IPS-18c (cell line): ENCODE measurements at regions not wholly inside any gene's neighbourhood (a gene's known extent, or its start where the extent isn't known, plus 50 kb on each side); places are given as distances from the start of the nearest gene placed in this dataset.
A peak's percentile ranks its signal among the peaks of the same experiment; 100 is the strongest.
"Not testable (repeated sequence)": the region's sequence is repeated elsewhere in the genome, so short reads cannot be mapped to it uniquely, and the experiment has no call there.

ENCODE experiments used
- H3K4me3 ChIP-seq: 2 replicates; pipeline ENCODE4 v1.7.0; 2013; ENCODE audit warnings: low read depth, mild to moderate bottlenecking, low read length, moderate library complexity; ENCODE audit not compliant: insufficient read depth
- H3K9me3 ChIP-seq: one replicate; pipeline ENCODE4 v1.6.1; 2013; ENCODE audit warnings: mild to moderate bottlenecking, low read length, moderate library complexity; ENCODE audit not compliant: control insufficient read depth, insufficient read depth

DNA sequence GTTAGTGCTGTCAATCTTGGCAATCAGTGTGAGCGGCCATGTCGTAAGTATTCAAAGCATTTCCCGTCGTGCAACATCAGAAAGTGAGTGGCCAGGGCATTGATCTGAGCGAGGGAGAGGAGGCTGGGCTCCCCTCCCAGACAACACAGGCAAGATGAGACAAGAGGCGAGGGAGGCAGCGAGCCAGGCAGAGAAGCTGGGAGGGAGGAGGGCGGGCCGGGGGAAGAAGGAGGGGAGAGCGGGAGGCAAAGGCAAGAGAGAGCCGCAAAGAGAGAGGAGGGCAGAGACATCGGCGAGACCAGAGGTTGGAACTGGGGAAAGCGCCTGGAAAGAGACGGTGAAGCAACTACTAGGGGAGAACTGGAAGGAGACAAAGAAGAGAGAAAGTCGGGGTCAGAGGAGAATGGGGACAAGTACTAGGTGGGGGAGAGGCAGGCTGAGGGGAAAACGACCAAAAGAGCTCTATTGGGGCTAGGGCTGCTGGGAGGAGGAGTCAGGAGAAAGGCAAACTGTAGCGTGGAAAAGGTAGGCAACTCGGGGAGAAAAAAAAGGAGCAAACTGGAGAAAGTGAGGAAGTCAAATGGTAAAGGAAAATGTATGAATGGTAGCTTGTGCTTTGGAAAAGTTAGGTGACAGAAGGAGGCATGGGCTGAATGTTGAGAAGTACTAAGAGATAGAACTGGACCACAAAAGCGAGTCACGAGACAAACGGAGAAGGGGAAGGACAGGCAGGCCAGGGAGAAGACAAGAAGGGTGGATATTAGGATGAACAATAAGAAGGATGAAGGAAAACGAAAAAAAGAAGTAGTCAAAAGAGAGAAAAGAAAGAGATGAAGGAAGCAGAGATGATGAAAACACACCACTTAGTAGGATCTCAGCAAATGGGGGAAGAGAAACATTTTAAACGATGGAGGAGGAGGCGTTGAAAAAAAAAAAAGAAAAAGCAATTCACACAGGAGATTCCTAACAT is 130.5 kb upstream of the C11orf58 start:
- no peaks in the 10 kb centered on the region for H3K9me3 ChIP-seq
- H3K4me3 ChIP-seq, result peak overlapping the region; percentile 43

DNA sequence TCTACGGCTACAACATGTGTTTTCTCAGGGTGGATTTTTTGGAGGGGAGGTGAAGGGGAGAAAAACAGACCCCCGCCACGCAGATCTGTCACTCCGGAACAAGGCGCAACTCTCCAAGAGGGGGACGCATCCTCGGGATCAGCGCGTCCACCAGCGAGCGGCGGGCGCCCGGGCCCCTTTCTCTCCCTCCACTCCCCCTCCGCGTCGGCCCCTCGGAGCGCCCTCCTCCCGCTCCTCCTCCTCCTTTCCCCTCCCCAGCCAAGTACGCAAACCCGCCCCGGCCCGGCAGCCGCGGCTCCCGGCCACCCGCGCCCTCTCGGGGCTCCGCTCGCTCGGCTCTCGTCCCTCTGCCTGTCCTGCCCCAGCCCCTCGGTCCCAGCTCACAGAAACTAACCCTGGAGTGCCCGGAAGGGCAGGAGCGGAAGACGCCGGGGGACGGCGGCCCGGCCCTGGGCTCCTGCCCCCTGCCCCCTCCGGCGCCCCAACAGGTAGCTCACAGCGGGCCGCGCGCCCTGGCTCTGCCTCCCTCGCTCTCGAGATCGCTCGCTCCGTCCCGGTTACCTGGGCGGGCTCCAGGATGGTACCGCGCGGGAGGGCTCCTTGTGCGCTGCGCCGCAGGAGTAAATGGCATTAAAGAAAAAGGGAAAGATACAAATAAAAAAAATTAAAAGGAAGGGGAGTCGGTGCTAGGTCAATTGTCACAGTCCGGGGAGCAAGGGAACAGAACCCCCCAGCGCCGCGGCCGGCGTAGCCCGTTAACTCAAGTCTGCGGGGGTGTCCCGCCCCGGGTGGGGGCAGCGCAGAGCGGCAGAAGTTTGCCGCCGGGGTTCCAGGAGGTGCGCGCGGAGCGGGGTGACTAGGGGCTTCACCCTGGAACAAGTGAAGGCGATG is 131.4 kb upstream of the C11orf58 start:
- Histone ChIP-seq H3K4me3 (peak overlapping the region; percentile 43), H3K9me3 (no peaks in the 10 kb centered on the region)

DNA sequence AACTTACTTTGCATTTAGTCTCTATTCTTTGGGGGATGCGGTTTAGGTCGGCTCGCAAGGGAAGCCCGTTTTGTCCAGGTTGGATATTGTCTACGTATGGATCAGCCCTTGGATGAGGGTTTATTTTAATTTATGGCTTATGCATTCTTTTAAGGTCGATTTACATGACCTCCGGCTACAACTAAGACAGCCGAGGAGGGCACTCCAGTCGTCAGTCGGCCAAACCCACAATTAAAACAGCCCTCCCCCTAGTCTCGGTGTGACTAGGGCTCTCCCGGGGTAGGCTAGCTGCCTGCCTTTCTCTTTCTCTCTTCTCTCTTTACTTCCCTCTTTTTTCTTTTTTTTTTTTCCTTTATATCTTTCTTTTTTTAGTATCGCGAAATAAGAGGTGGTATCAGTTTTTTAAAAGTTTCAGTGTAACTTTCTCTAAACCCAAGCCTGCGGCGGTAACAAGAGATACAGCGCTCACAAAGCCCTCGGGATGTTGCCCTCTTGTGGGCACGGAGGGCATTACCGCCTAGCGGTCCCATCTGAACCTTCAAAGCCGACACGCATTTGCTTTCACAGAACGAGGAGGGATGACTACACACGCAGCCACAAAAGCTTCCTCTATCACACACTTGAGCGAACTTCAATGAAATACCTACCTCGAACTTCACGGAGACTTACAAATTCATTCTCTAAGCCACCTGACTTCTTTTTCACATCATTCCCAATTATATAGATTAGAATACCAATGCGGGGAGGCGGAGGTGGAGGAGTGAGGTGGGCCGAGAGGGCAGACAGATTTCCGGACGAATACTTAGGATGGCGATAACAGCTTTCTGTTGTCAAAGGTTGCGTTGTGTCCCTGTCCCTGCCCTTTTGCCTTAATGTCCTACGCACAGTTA is 132.3 kb upstream of the C11orf58 start:
- peak overlapping the region; percentile 51 for H3K4me3 ChIP-seq
- no peaks in the 10 kb centered on the region for H3K9me3 ChIP-seq

DNA sequence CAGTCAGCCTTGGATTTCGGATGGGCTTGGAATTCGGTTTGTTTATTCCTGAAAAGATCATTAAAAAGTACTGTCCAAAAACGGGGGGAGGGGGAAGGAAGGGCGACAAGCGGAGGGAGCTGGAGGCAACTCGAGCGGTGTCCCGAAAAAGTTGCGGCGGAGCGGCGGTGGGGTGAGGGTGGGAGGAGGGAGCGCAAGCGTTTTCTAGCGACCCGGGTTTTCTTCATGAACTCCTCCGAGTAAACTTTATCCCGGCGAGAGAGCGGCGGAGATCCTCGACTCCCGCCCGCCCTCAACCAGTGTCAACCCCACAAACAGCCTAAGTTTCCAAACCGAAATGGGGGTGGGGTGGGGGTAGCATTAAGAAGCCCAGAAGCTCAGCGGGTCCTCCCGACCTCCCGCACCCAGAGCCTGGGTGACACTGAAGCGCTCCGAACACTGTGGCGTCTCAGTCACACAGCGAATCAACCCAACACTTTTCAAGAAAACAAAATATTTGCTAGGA is 133.0 kb upstream of the C11orf58 start:
- Histone ChIP-seq H3K9me3 (no peaks in the 10 kb centered on the region), H3K4me3 (peak overlapping the region; percentile 51)

DNA sequence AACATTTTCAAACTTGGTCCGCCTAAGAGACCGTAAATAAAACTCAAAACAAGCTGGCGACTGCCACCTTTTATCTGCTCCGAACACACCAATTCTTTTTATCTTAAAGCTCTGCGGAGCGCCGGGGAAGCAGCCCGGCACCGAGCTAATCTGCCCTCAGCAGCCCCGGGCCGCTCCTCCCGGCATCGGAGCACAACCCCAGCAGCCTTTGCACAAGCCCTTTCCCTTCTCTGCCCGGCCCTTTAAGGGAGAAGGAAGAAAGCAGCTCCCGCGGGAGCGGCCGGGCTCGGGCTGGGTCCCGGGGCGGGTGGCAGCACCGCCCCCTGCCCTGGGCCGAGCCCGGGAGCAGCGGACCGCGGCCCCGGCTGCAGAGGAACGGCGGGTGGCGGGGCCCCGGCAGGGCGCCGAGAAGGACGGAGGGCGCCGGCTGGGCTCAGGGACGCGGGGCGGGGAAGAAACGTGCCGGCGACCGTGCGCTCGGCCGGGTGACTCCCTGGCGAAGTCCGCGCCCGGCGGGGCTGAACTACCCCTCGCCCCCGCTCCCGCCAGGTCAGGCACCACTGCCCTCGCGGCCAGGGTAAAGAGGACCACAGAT is 133.6 kb upstream of the C11orf58 start:
- no peaks in the 10 kb centered on the region for H3K9me3 ChIP-seq
- H3K4me3 ChIP-seq, result peak overlapping the region; percentile 51

DNA sequence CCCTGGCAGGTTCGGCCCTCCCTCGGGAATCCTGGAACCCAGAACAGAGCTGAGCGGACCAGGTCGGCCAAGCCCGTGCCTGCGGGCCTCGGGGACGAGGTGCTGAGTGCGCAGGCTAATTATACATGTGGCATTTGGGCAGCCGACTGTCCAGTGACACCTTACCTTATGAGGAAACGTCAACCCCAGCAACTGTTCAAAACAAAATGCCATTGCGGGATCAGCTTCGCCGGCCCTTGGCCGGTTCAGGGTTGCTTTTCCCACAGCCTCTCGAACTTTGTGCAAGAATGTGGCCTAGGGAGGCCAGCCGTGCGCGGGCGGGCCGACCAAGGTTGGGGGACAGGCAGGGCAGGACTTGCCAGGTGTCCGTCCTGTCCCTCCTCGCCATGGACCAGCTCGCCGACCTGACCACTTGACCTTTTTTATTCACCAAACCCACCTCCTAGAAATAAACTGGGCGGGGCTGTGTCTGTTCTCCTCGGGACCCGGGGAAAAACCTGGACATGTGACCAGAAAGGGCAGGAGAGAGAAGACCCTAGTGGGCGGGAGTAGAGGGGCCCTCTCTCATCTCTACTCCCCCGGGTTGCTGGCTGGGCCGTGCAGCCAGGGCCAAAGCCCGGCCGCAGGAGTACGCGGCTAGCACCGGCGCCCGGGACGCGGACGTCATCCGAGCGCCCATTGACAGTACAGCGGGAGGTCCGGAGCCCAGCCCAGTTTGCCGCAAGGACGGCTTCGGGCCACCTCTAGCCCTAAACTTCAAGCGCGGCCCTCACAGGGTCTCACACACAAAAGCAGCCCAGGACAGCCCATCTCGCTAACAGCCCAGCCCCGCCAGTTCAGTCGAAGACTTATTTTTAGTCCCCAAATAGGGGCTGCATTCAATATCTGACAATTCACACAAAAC is 134.3 kb upstream of the C11orf58 start:
- Histone ChIP-seq H3K9me3 (no peaks in the 10 kb centered on the region), H3K4me3 (peak overlapping the region; percentile 51)

DNA sequence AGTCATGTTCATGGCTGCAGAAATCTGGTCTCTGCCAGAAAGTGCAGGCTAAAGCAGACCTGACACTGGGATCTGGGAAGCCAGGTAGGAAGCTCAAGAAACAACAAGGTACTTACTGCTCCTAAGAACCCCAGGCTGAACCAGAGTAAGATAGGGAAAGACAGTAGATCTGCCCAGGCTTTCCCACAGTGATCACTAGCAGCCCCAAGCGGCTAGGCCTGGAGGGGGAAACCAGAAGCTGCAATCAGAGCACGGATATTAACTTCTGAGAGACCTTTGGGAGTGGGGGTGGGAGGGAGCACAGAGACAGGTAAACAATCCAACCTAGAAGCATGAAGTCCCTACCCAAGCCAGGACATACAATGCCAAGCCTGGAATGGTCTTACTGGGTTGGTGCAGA is 135.2 kb upstream of the C11orf58 start:
- H3K9me3 ChIP-seq, result no peaks in the 10 kb centered on the region
- H3K4me3 ChIP-seq, result no peak overlapping the region

DNA sequence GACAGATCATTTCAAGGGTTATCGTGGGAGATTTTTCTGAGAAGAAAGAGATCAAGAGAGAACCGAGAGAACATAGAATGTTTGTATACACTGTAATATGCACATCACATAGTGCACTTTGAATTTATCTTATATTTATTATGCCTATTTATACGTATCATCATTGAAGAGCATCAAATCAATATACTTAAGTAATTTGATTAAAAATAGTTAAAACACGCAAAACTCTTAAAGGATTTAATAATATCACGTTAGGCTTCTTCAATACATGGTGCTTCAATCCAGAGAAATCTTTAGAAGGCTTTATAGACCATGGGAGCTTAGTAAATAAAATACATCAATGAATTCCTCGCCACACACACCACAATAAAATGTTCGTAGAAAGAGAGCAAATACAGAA is 139.5 kb upstream of the C11orf58 start:
- H3K9me3 ChIP-seq, result no peaks in the 10 kb centered on the region
- H3K4me3 ChIP-seq, result no peak overlapping the region

DNA sequence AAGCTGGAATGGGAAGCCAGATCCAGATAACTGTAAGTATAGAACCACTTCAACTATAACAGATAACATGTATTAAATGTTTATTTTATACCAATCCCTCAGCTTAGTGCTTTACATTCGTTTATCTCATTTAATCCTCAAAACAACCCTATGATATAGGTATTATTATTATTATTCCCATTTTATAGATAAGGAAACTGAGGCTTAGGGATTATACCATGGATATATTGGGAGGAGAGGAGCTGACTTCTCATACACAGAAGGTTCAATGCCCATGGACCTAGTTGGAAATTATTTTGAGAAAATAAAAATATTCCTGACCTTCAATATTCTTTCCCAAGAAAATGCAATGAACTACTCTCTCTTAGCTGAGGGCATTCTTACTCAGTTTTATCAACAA is 140.4 kb upstream of the C11orf58 start:
- H3K9me3 ChIP-seq, result no peaks in the 10 kb centered on the region
- no peak overlapping the region for H3K4me3 ChIP-seq

DNA sequence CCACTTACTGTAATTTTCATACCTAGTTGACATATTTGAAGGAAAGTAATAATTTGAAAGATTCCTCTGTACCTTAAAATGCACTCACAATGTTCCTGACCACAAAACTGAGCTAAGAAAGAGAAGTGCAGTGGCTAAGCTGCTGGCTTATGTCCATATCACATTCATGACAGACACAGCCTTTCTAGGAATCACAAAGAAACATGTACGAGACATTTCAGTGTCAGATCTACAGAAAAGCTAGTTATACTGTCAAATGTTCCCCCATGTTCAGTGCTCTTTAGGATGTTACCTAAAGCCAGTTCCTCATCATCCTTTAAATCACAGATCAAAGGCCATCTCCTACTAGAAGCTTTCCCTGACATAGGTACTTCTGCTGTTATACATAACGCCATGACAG is 142.2 kb upstream of the C11orf58 start:
- Histone ChIP-seq H3K9me3 (no peaks in the 10 kb centered on the region), H3K4me3 (no peak overlapping the region)

DNA sequence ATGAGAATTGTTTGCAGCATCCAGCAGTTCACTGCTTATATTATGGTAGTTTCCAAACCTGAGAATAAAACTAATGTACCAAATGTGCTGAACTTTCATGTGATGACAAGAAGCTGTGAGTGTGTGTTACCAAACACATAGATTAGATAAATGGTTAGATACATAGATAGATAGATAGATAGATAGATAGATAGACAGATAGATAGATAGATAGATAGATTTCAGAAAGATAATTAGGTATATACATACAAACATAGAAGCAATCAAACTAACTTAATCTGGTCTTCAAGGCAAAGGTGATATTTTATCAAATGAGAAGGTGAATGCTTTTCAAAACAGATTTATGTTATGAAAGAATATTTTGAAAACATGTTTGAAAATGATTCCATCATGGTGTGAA is 147.3 kb upstream of the C11orf58 start:
- Histone ChIP-seq H3K9me3 (no peaks in the 10 kb centered on the region), H3K4me3 (no peak overlapping the region)

DNA sequence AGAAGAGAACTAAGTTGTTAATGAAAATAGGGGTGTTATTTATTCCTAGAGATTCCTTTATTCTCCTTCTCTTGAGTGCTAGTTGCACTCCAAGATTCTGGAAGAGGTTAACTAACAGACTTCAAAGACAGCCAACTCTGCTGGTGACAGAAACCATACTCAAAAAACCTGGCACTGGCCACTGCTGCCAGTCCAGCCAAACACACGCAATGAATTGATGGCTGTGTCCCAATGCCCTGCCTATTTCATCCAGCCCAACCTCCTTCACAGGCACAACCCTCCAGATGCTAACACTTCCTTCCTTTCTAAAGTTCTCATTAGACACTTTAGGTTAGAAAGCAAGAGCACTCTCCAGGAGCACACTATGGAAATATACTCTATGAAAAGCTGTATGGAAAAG is 150.8 kb upstream of the C11orf58 start:
- H3K9me3 ChIP-seq, result no peaks in the 10 kb centered on the region

DNA sequence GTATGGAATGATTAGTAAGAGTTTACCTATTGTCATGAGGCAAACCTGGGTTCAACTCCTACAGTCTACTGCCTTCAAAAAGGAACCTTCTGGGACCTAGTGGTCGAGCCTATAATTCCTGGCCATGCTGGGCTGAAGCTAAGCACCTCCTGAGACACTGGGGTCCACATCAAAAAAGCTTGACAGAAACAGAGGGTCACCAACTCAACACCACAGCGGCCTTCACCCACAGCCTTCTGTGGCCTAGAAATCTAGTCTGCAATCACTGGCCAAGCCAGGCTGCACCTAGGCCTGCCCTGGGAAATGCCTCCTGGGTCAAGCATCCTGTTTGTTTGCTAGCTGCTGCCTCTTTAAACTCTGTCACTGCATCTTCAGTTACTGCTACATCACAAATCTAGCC is 153.9 kb upstream of the C11orf58 start:
- Histone ChIP-seq H3K9me3 (no peaks in the 10 kb centered on the region), H3K4me3 (no peak overlapping the region)

More for the DNA sequence above, 150.8 kb upstream of the C11orf58 start:
- no peak overlapping the region for H3K4me3 ChIP-seq

DNA sequence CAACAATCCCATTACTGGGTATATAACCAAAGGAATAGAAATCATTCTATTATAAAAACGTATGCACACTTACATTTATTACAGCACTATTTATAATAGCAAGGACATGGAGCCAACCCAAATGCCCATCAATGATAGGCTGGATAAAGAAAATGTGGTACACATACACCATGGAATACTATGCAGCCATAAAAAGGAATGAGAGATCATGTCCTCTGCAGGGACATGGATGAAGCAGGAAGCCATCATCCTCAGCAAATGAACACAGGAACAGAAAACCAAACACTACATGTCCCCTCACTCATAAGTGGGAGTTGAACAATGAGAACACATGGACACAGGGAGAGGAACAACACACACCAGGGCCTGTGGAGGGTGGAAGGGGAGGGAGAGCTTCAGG is 157.4 kb upstream of the C11orf58 start:
- H3K4me3 ChIP-seq, H3K9me3 ChIP-seq: not testable (repeated sequence)

DNA sequence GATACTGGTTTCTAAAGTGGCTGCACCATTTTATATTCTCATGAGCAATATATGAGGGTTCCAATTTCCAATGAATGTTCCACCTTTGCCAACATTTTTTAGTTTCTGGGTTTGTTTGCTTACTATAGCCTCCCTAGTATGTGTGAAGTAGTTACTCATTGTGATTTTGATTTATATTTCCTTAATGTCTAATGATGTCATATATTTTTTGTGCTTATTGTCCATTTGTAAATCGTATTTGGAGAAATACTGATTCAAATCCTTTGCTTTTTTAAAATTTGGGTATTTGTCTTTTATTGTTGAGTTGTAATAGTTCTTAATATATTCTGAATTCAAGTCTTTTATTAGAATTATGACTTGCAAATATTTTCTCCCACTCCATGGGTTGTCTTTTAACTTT is 161.0 kb upstream of the C11orf58 start:
- no peak overlapping the region for H3K4me3 ChIP-seq
- H3K9me3 ChIP-seq, result no peaks in the 10 kb centered on the region

DNA sequence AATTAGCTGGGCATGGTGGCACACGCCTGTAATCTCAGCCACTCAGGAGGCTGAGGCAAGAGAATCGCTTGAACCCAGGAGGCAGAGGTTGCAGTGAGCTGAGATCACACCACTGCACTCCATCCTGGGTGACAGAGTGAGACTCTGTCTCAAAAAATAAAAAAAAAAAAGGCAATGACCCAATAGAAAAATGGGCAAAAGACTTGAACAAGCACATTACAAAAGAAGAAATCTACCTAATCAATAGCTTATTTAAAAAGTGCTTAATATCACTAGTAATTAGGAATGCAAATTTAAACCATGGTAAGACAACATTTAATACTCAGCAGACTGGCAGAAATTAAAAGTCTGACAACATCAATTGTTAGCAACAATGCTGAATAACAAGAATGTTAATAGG is 163.6 kb upstream of the C11orf58 start:
- H3K9me3 ChIP-seq, H3K4me3 ChIP-seq: not testable (repeated sequence)
